Testis (tissue), 2 donors: ENCODE measurements at regions not wholly inside any gene's neighbourhood (a gene's known extent, or its start where the extent isn't known, plus 50 kb on each side); places are given as distances from the start of the nearest gene placed in this dataset.

ENCODE experiments used
- DNase-seq: peaks from one replicate; pipeline ENCODE4 v3.0.0-alpha.2; 2019
- H3K27ac ChIP-seq, 2 donors: fragments of 200-600 bp; sonication (generic); one replicate each; pipeline ENCODE4 v1.5.1; 2019
- H3K27me3 ChIP-seq: fragments of 200-600 bp; sonication (generic); one replicate; pipeline ENCODE4 v1.5.1; 2019
- H3K36me3 ChIP-seq: fragments of 200-600 bp; sonication (generic); one replicate; pipeline ENCODE4 v1.5.1; 2017; ENCODE audit warnings: low read depth; ENCODE audit errors: missing control alignments
- H3K4me1 ChIP-seq: fragments of 200-600 bp; sonication (generic); one replicate; pipeline ENCODE4 v1.5.1; 2019
- H3K4me3 ChIP-seq, 2 donors: fragments of 200-600 bp; sonication (generic); one replicate each; pipeline ENCODE4 v1.5.1; 2017 to 2019
- H3K9me3 ChIP-seq: fragments of 200-600 bp; sonication (generic); one replicate; pipeline ENCODE4 v1.5.1; 2017
- POLR2A ChIP-seq: fragments of 450-650 bp; IDR thresholded peaks from one replicate; pipeline ENCODE4 v1.6.1; 2017; ENCODE audit warnings: antibody characterized with exemption, mild to moderate bottlenecking, moderate library complexity
- WGBS, 2 donors: methylation state at CpG; one replicate each; pipeline ENCODE4 v1.1.5; 2018; 5-methylcytosine and 5-hydroxymethylcytosine counted together
- intact Hi-C: fragments of 100-400 bp; cut with DNase I; formaldehyde crosslinking; loops from one replicate; pipeline ENCODE4 v1.15.1; 2023; ENCODE audit warnings: low total_unique reads
- TF ChIP-seq, protein P1 (sequence below), 3 experiments: fragments of 450-650 bp in 2 of 3; fragments of 200-600 bp in 1 of 3; sonication (generic) in 1 of 3; IDR thresholded peaks; one replicate each; pipeline ENCODE4 v1.5.1; 2016 to 2019; ENCODE audit warnings: antibody characterized with exemption in 3 of 3, mild to moderate bottlenecking in 2 of 3, moderate library complexity in 1 of 3

DNA sequence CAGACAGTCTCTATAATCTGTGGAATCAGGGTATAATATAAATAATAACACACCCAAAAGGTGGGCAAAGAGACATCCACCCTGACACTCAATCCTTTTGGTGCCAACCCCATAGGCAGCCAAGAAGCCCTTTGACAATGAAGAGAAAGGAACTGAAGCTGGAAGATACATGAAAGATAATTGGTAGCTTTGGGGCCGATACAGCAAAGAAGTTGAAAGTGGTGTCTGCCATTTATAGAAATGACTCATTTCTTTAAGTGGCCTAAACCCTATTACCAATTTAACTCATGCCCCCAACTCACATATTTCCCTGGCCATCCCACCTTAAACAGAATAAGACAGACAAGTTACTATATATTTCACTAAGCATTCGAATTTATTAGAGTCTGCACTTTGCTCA is 167.0 kb downstream of the ZC3H11B start:
- 77 to 84% methylated on average over 2 of the region's 2 CpGs for WGBS, 2 donors
- Histone ChIP-seq H3K36me3 (no peaks in the 10 kb centered on the region), H3K9me3 (no peaks in the 10 kb centered on the region), H3K4me1 (no peaks in the 10 kb centered on the region), H3K27ac (no peak overlapping the region), H3K4me3 (no peak overlapping the region), H3K27me3 (no peaks in the 10 kb centered on the region)
- DNase-seq = no peak
- intact Hi-C loops = no loop called here
- TF ChIP-seq, protein P1, sequence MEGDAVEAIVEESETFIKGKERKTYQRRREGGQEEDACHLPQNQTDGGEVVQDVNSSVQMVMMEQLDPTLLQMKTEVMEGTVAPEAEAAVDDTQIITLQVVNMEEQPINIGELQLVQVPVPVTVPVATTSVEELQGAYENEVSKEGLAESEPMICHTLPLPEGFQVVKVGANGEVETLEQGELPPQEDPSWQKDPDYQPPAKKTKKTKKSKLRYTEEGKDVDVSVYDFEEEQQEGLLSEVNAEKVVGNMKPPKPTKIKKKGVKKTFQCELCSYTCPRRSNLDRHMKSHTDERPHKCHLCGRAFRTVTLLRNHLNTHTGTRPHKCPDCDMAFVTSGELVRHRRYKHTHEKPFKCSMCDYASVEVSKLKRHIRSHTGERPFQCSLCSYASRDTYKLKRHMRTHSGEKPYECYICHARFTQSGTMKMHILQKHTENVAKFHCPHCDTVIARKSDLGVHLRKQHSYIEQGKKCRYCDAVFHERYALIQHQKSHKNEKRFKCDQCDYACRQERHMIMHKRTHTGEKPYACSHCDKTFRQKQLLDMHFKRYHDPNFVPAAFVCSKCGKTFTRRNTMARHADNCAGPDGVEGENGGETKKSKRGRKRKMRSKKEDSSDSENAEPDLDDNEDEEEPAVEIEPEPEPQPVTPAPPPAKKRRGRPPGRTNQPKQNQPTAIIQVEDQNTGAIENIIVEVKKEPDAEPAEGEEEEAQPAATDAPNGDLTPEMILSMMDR (IDR thresholded peaks at IDR 0.05) = no peak
- no peak for TF ChIP-seq POLR2A

DNA sequence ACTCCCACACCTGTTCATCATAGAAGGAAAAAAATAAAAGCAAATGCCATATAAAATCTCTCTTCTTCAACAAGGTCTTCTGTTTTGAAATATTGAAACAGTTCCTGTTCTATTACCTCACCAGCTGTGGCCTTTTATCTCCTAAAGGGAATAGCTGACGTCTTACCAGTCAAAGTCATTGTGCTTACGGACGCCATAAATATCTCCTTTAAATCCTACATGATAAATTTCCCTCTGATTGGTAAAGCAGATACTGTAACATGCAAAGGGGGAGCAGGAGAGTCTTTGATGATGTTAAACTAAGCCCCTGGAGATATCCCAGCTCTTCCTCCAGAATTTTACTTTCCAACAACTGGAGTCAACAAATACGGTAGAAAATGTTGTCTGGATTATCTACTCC is 168.4 kb downstream of the ZC3H11B start:
- TF ChIP-seq, protein P1 (IDR thresholded peaks at IDR 0.05) = no peak
- TF ChIP-seq POLR2A = no peak
- WGBS, 2 donors = 72 to 75% methylated on average over 4 of the region's 4 CpGs
- no peaks in the 10 kb centered on the region for H3K4me1 ChIP-seq
- no peak for DNase-seq
- intact Hi-C loops = no loop called here
- H3K36me3 ChIP-seq = no peaks in the 10 kb centered on the region
- H3K9me3 ChIP-seq = no peaks in the 10 kb centered on the region
- no peak overlapping the region for H3K4me3 ChIP-seq
- no peaks in the 10 kb centered on the region for H3K27me3 ChIP-seq
- no peak overlapping the region for H3K27ac ChIP-seq

DNA sequence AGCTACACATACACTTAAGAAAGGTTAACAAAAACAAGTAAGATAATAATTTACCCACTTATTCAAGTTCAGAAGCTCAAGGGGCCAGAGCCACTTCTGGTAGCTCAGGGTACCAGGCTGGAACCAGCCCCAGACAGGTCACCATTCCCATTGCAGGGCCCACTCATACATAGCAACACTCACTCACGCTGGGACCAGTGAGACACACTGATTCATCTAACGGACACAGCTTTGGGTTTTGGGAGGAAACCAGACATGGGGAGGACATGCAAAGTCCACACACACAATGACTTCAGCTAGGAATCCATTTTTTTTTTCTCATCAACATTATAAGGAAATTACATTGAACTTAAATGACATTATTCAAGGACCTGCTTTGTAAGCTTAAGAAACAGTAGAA is 169.1 kb downstream of the ZC3H11B start:
- Histone ChIP-seq H3K27ac (no peak overlapping the region), H3K27me3 (no peaks in the 10 kb centered on the region), H3K4me1 (no peaks in the 10 kb centered on the region), H3K9me3 (no peaks in the 10 kb centered on the region), H3K36me3 (no peaks in the 10 kb centered on the region), H3K4me3 (no peak overlapping the region)
- DNase-seq = no peak
- TF ChIP-seq POLR2A = no peak
- TF ChIP-seq, protein P1 (IDR thresholded peaks at IDR 0.05) = no peak
- 75 to 86% methylated on average over 2 of the region's 2 CpGs for WGBS, 2 donors
- intact Hi-C loops = no loop called here

DNA sequence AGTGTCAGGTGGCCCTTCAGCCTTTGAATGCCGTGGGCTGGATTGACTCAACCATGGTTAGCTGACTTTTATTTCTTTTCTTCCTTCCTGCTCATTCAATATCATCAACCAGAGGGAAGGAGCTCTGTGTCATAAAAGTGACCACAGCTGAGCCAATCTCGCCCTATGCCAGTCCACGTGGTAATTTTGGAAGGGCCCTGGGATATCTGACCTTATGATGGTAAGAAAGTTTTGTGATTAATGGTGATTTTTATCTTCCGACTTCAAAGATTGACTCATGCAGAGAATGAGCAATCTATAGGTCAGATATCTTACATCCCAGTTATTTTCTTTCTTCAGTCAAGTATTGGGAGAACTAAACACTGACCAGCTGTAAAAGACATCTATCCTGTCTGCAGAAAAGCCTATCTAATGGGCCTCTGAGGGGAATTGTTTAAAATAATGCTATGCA is 170.3 kb downstream of the ZC3H11B start:
- no peaks in the 10 kb centered on the region for H3K9me3 ChIP-seq
- WGBS, 2 donors = 87% methylated on average over 4 of the region's 4 CpGs
- H3K4me3 ChIP-seq = no peak overlapping the region
- H3K27me3 ChIP-seq = no peaks in the 10 kb centered on the region
- H3K27ac ChIP-seq = no peak overlapping the region
- DNase-seq = no peak
- no peaks in the 10 kb centered on the region for H3K36me3 ChIP-seq
- no peaks in the 10 kb centered on the region for H3K4me1 ChIP-seq
- no peak for TF ChIP-seq POLR2A
- TF ChIP-seq, protein P1 (IDR thresholded peaks at IDR 0.05) = no peak
- intact Hi-C loops = no loop called here

DNA sequence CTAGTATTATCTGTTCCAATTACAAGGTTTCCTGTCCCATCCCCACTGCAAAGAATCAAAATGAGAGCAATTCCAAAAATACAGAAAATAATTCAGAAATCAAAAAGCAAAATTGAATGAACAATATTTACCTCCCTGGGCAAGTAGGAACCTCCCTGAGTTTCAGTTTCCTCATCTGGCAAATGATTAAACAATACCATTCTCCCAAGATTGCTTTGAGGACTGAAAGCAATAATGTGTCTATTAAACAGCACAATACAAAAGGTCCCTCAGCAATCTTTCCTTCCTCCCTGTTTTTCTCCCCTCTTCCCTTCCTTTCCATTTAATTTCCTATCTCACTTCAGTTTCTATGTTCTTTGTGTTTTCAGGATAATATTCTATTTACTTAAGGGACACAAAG is 171.0 kb downstream of the ZC3H11B start:
- Histone ChIP-seq H3K4me1 (no peaks in the 10 kb centered on the region), H3K36me3 (no peaks in the 10 kb centered on the region), H3K27ac (no peak overlapping the region), H3K27me3 (no peaks in the 10 kb centered on the region), H3K4me3 (no peak overlapping the region), H3K9me3 (no peaks in the 10 kb centered on the region)
- no peak for DNase-seq
- TF ChIP-seq, protein P1 (IDR thresholded peaks at IDR 0.05) = no peak
- no peak for TF ChIP-seq POLR2A
- intact Hi-C loops = no loop called here
